HepG2 (cell line): ENCODE measurements at regions not wholly inside any gene's neighbourhood (a gene's known extent, or its start where the extent isn't known, plus 50 kb on each side); places are given as distances from the start of the nearest gene placed in this dataset.

Source experiments
- ATAC-seq: fragments of 200-7000 bp; cut with Tn5 transposase; 3 replicates; pipeline ENCODE4 v1.9.1; 2020; ENCODE audit warnings: mild to moderate bottlenecking, moderate library complexity
- BruUV-seq: library from RNA; stranded (reverse); fragments of 400-500 nt; replicated peaks from 2 replicates; lab custom pipeline; 2021; lab: Mats Ljungman, UMichigan
- CTCF ChIA-PET: fragments of 300-600 bp; formaldehyde crosslinking; extraction: SDS; loops from one replicate; lab custom pipeline; 2021; ENCODE audit warnings: low total read pairs, inconsistent platforms, low intra/inter-chr PET ratio; lab: Yijun Ruan, JAX
- POLR2A ChIA-PET: fragments of 350-600 bp; sonication (Branson Sonifier 250); formaldehyde crosslinking; loops from one replicate; lab custom pipeline; 2020; ENCODE audit warnings: antibody characterized with exemption, inconsistent platforms; lab: Yijun Ruan, JAX
- DNase-seq: peaks from one replicate; pipeline ENCODE4 v3.0.0-alpha.2; 2015; ENCODE audit warnings: low spot score
- FAIRE-seq: peaks from 3 replicates; lab custom pipeline; 2011; peaks lifted over from hg19 to GRCh38; lab: Jason Lieb, UNC
- H2AFZ ChIP-seq: one replicate; pipeline ENCODE4 v1.6.1; 2011; ENCODE audit warnings: low read length, inconsistent platforms
- H3K27ac ChIP-seq: fragments of 300-600 bp; 3 replicates; pipeline ENCODE4 v1.8.0; 2011; ENCODE audit warnings: mixed run types, mild to moderate bottlenecking, mixed read lengths, low read length, inconsistent platforms; ENCODE audit not compliant: insufficient read depth; ENCODE audit errors: extremely low read length
- H3K27me3 ChIP-seq, 2 experiments: fragments of 200-600 bp in 1 of 2; 2 replicates in 1 of 2; 3 replicates in 1 of 2; pipeline versions ENCODE4 v1.6.0 to v1.8.0; 2011; ENCODE audit warnings: low read length in 2 of 2, mild to moderate bottlenecking in 2 of 2, moderate library complexity in 2 of 2, inconsistent platforms in 1 of 2; ENCODE audit not compliant: insufficient read depth in 2 of 2, control insufficient read depth in 1 of 2
- H3K36me3 ChIP-seq, 2 experiments: fragments of 200-600 bp in 1 of 2; replicated peaks in 1 of 2; 2 replicates in 1 of 2; 3 replicates in 1 of 2; pipeline versions ENCODE4 v1.5.1 to v1.8.0; 2011; ENCODE audit warnings: low read length in 2 of 2, inconsistent platforms in 1 of 2; ENCODE audit not compliant: insufficient read depth in 2 of 2, control insufficient read depth in 1 of 2
- H3K4me1 ChIP-seq: 2 replicates; pipeline ENCODE4 v1.5.1; 2012; ENCODE audit warnings: low read length, inconsistent platforms; ENCODE audit not compliant: insufficient read depth
- H3K4me2 ChIP-seq: 2 replicates; pipeline ENCODE4 v1.6.0; 2011; ENCODE audit warnings: low read depth, low read length, inconsistent platforms
- H3K4me3 ChIP-seq, 3 experiments: fragments of 200-600 bp in 1 of 3; sonication (generic), shearing (Covaris generic) in 1 of 3; replicated peaks in 1 of 3; 2 replicates each; pipeline ENCODE4 v1.5.1; 2011 to 2016; ENCODE audit warnings: low read length in 3 of 3, inconsistent platforms in 2 of 3, low read depth in 2 of 3, mild to moderate bottlenecking in 2 of 3, control low read depth in 1 of 3, mixed read lengths in 1 of 3; ENCODE audit not compliant: insufficient read depth in 1 of 3
- H3K79me2 ChIP-seq: one replicate; pipeline ENCODE4 v1.6.1; 2011; ENCODE audit warnings: low read length, inconsistent platforms; ENCODE audit not compliant: insufficient read depth
- H3K9ac ChIP-seq: 2 replicates; pipeline ENCODE4 v1.6.0; 2011; ENCODE audit warnings: mild to moderate bottlenecking, low read depth, low read length, inconsistent platforms; ENCODE audit not compliant: insufficient read depth
- H3K9me3 ChIP-seq: 2 replicates; pipeline ENCODE4 v1.5.1; 2012; ENCODE audit warnings: mild to moderate bottlenecking, low read length
- H4K20me1 ChIP-seq: 2 replicates; pipeline ENCODE4 v1.6.0; 2011; ENCODE audit warnings: inconsistent platforms, mild to moderate bottlenecking, low read length, moderate library complexity; ENCODE audit not compliant: insufficient read depth
- ATRX ChIP-seq: sonication (generic); formaldehyde crosslinking; IDR thresholded peaks from 2 replicates; pipeline ENCODE4 v1.4.0; 2020; ENCODE audit warnings: missing genetic modification reagents, borderline replicate concordance
- CBFB ChIP-seq: sonication (generic); formaldehyde crosslinking; IDR thresholded peaks from 2 replicates; pipeline ENCODE4 v1.4.0; 2020; ENCODE audit warnings: missing genetic modification reagents
- CBX1 ChIP-seq: IDR thresholded peaks from one replicate; pipeline ENCODE4 v1.6.1; 2016; ENCODE audit warnings: antibody characterized with exemption, low read depth
- PHF21A ChIP-seq: sonication (generic); formaldehyde crosslinking; IDR thresholded peaks from 2 replicates; pipeline ENCODE4 v1.5.0; 2020; ENCODE audit warnings: mild to moderate bottlenecking, missing genetic modification reagents
- POGZ ChIP-seq: sonication (generic); formaldehyde crosslinking; IDR thresholded peaks from 2 replicates; pipeline ENCODE4 v1.4.0; 2020; ENCODE audit warnings: mild to moderate bottlenecking, missing genetic modification reagents
- ZNF34 ChIP-seq: sonication (generic); formaldehyde crosslinking; IDR thresholded peaks from 2 replicates; pipeline ENCODE4 v1.4.0; 2020; ENCODE audit warnings: mild to moderate bottlenecking, missing genetic modification reagents, borderline replicate concordance
- ZNF468 ChIP-seq: sonication (generic); formaldehyde crosslinking; IDR thresholded peaks from 2 replicates; pipeline ENCODE4 v1.8.0; 2022; ENCODE audit warnings: mild to moderate bottlenecking, moderate library complexity, missing genetic modification reagents
- ZNF572 ChIP-seq: sonication (generic); formaldehyde crosslinking; IDR thresholded peaks from 2 replicates; pipeline ENCODE4 v1.5.1; 2020; ENCODE audit warnings: mild to moderate bottlenecking, missing genetic modification reagents
- ZNF615 ChIP-seq: sonication (generic); formaldehyde crosslinking; IDR thresholded peaks from 2 replicates; pipeline ENCODE4 v1.5.0; 2020; ENCODE audit warnings: mild to moderate bottlenecking, missing genetic modification reagents, borderline replicate concordance
- ZNF720 ChIP-seq: sonication (generic); formaldehyde crosslinking; IDR thresholded peaks from 2 replicates; pipeline ENCODE4 v1.4.0; 2020; ENCODE audit warnings: missing genetic modification reagents
- ZNF850 ChIP-seq: sonication (generic); formaldehyde crosslinking; conservative IDR thresholded peaks from 2 replicates; pipeline ENCODE4 v1.9.0; 2021; ENCODE audit warnings: mild to moderate bottlenecking, missing genetic modification reagents
- ZSCAN29 ChIP-seq: sonication (generic); formaldehyde crosslinking; conservative IDR thresholded peaks from 2 replicates; pipeline ENCODE4 v1.4.0; 2020; ENCODE audit warnings: mild to moderate bottlenecking, missing genetic modification reagents
- WGBS: methylation state at CpG from one replicate; pipeline ENCODE4 v1.1.6; 2017; ENCODE audit warnings: low lambda C conversion rate; 5-methylcytosine and 5-hydroxymethylcytosine counted together
- in situ Hi-C: cut with HindIII; loops from 2 replicates; pipeline ENCODE4 v1.10.0; 2017; ENCODE audit warnings: low pct_unique_long_range_greater_than_20kb; ENCODE audit not compliant: extremely low pct_ligation_motif_present
- intact Hi-C: fragments of 100-400 bp; cut with micrococcal nuclease; formaldehyde crosslinking; loops from one replicate; pipeline ENCODE4 v1.10.0; 2022; ENCODE audit not compliant: unreplicated experiment
- TF ChIP-seq, protein P1 (sequence below): sonication (generic); formaldehyde crosslinking; IDR thresholded peaks from 2 replicates; pipeline ENCODE4 v1.8.1; 2023; ENCODE audit warnings: mild to moderate bottlenecking, missing genetic modification reagents
- TF ChIP-seq, protein P2 (sequence below), 2 experiments: sonication (generic) in 1 of 2; formaldehyde crosslinking in 1 of 2; IDR thresholded peaks; 2 replicates each; pipeline versions ENCODE4 v1.6.1 to v1.9.0; 2014 to 2022; ENCODE audit warnings: antibody characterized with exemption in 1 of 2, borderline replicate concordance in 1 of 2, inconsistent platforms in 1 of 2, low read depth in 1 of 2, missing genetic modification reagents in 1 of 2

DNA sequence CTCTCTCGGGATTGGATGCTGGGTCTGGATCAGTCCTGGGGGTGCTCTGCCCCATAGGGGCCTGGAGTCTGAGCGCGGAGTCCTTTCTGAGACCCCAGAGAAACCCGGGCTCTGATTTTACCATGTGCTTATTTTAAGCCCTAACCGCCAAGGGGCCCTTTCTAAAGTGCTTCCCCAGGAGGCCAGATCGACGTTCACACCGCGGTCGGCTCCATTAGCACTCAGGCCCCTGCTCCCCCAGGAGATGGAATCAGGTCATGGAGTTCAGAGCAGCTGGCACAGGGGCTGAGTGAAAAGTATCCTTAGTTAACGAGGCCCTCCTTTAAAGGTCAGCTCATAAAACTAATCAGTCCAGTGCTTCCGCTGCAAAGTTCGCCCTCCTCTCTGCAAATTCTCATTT lies 159.4 kb upstream of the COBL start:
- ChIA-PET CTCF (no interaction called here), POLR2A (no interaction called here)
- Histone ChIP-seq H3K27me3 (peaks cover 1 to 19% of the 10 kb centered on the region in 2 experiments; a peak in 4 of 5 replicates), H3K9ac (no peak overlapping the region), H3K9me3 (no peaks in the 10 kb centered on the region), H3K4me3 (no peak overlapping the region), H3K4me1 (peaks cover 5% of the 10 kb centered on the region), H3K79me2 (no peaks in the 10 kb centered on the region), H4K20me1 (no peaks in the 10 kb centered on the region), H3K27ac (no peak overlapping the region), H2AFZ (no peak overlapping the region), H3K36me3 (no peaks in the 10 kb centered on the region), H3K4me2 (no peak overlapping the region)
- ATAC-seq, result no peak
- DNase-seq, result no peak
- in situ Hi-C loops (no loop called here), intact Hi-C loops (no loop called here)
- 53% methylated on average over 11 of the region's 13 CpGs for WGBS
- no peak for TF ChIP-seq CBFB
- no peak for TF ChIP-seq CBX1
- TF ChIP-seq ZNF34 (CRISPR knock-in tag), result no peak
- TF ChIP-seq ATRX (CRISPR knock-in tag), result no peak
- TF ChIP-seq ZNF720 (CRISPR knock-in tag), result no peak
- TF ChIP-seq ZNF468, result no peak
- no peak for TF ChIP-seq ZNF572 (CRISPR knock-in tag)
- TF ChIP-seq ZNF615 (CRISPR knock-in tag), result no peak
- TF ChIP-seq, protein P1, sequence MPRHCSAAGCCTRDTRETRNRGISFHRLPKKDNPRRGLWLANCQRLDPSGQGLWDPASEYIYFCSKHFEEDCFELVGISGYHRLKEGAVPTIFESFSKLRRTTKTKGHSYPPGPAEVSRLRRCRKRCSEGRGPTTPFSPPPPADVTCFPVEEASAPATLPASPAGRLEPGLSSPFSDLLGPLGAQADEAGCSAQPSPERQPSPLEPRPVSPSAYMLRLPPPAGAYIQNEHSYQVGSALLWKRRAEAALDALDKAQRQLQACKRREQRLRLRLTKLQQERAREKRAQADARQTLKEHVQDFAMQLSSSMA (CRISPR knock-in tag), result no peak
- TF ChIP-seq POGZ (CRISPR knock-in tag), result no peak
- FAIRE-seq, result no peak
- no TSS peak for BruUV-seq

DNA sequence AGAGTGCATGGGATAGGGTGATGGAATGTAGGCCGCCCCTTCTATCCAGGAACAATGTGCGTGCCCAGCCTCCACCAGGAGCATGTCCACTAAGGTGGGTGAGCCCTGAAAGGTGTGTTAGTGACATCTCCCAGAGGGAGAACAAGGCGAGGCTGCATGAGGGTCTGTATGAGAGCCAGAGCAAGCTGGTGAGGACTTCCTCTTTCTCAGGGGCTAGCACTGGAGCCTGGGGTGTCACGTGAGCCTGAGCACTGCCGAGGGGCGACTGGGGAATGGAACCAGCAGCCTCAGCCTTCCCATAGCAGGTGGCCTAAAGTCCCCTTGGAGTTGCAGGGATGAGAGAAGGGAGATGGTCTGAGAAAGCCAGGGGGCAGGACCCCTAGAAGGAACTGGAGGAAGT lies 156.3 kb upstream of the COBL start:
- in situ Hi-C loops (no loop called here), intact Hi-C loops (no loop called here)
- Histone ChIP-seq H4K20me1 (no peaks in the 10 kb centered on the region), H3K9ac (no peak overlapping the region), H3K27ac (no peak overlapping the region), H3K4me2 (no peak overlapping the region), H3K4me3 (no peak overlapping the region), H3K9me3 (no peaks in the 10 kb centered on the region), H2AFZ (no peak overlapping the region), H3K79me2 (no peaks in the 10 kb centered on the region), H3K4me1 (no peaks in the 10 kb centered on the region), H3K27me3 (peaks cover 1 to 27% of the 10 kb centered on the region in 2 experiments; a peak in 4 of 5 replicates), H3K36me3 (no peaks in the 10 kb centered on the region)
- FAIRE-seq, result no peak
- ChIA-PET POLR2A (no interaction called here), CTCF (no interaction called here)
- no peak for DNase-seq
- ATAC-seq, result no peak
- BruUV-seq, result no TSS peak
- WGBS, result 13% methylated on average over 6 of the region's 6 CpGs
- TF ChIP-seq, protein P2, sequence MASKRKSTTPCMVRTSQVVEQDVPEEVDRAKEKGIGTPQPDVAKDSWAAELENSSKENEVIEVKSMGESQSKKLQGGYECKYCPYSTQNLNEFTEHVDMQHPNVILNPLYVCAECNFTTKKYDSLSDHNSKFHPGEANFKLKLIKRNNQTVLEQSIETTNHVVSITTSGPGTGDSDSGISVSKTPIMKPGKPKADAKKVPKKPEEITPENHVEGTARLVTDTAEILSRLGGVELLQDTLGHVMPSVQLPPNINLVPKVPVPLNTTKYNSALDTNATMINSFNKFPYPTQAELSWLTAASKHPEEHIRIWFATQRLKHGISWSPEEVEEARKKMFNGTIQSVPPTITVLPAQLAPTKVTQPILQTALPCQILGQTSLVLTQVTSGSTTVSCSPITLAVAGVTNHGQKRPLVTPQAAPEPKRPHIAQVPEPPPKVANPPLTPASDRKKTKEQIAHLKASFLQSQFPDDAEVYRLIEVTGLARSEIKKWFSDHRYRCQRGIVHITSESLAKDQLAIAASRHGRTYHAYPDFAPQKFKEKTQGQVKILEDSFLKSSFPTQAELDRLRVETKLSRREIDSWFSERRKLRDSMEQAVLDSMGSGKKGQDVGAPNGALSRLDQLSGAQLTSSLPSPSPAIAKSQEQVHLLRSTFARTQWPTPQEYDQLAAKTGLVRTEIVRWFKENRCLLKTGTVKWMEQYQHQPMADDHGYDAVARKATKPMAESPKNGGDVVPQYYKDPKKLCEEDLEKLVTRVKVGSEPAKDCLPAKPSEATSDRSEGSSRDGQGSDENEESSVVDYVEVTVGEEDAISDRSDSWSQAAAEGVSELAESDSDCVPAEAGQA (IDR thresholded peaks at IDR 0.05; ENCODE audit: low read depth), result no peak
- TF ChIP-seq, protein P2 (CRISPR knock-in tag; IDR thresholded peaks at IDR 0.05; ENCODE audit: borderline replicate concordance), result no peak
- no peak for TF ChIP-seq PHF21A
- no peak for TF ChIP-seq ZNF850 (CRISPR knock-in tag)
- TF ChIP-seq ZSCAN29, result no peak
